HG02938 (cell line): ENCODE measurements at regions not wholly inside any gene's neighbourhood (a gene's known extent, or its start where the extent isn't known, plus 50 kb on each side); places are given as distances from the start of the nearest gene placed in this dataset.
"Not testable (repeated sequence)": the region's sequence is repeated elsewhere in the genome, so short reads cannot be mapped to it uniquely, and the experiment has no call there.

ENCODE experiments used
- ATAC-seq: cut with Tn5 transposase; IDR thresholded peaks from one replicate; pipeline ENCODE4 v1.9.1; 2021; ENCODE audit warnings: mild to moderate bottlenecking, moderate library complexity; ENCODE audit not compliant: unreplicated experiment

DNA sequence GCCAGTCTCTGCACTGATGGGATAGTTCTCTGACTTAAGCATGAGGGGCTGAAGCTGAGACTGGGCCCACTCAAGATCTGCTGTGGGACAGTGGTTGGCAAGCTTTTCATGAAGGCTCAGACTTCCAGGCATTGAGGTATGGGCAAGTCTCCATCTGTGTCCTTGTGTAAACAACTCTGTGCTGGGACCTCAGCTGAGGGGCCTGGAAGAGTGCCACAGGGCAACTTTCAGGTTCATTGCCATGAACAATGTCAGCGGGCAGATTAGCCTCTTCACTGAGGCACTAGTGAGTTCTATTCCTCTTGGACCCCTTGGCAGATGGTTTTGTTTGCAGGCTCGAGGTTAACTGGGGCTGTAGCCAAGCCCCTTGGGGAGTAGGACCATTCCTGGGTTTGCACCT is 127.1 kb downstream of the MRPS30 start:
- ATAC-seq = no peak

- no peak for ATAC-seq
Observed at GRCh38 chr5:44942524-44943001, 133.8 kb downstream of the MRPS30 start.

- no peak for ATAC-seq
Observed at GRCh38 chr5:44943647-44944046, 134.9 kb downstream of the MRPS30 start.

DNA sequence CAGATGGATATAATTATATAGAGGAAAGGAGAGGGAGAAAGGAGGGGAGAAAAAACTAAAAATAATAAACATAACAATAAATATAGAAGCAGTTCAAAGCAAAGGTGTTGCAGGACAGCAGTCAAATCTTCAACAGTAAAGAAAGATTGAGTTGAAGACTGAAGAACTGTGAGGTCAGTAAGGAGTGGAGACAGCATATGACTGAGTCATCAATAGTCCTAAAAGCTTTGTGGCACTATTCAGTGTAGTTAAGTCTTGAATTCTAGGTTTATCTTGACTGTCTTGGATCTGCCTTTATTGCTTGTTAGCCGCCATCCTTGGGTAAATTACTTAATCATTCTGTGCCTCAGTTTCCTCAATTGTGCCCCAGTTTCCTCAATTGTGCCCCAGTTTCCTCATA is 137.0 kb downstream of the MRPS30 start:
- ATAC-seq = no peak

GRCh38 chr5:44949687-44950086 is 140.9 kb downstream of the MRPS30 start:
- no peak for ATAC-seq

GRCh38 chr5:44951371-44951770 is 142.6 kb downstream of the MRPS30 start:
- no peak for ATAC-seq

- ATAC-seq = peak; percentile 79
Observed at GRCh38 chr5:44952376-44952775, 143.6 kb downstream of the MRPS30 start.

GRCh38 chr5:44953078-44953477 is 144.3 kb downstream of the MRPS30 start:
- ATAC-seq = no peak

DNA sequence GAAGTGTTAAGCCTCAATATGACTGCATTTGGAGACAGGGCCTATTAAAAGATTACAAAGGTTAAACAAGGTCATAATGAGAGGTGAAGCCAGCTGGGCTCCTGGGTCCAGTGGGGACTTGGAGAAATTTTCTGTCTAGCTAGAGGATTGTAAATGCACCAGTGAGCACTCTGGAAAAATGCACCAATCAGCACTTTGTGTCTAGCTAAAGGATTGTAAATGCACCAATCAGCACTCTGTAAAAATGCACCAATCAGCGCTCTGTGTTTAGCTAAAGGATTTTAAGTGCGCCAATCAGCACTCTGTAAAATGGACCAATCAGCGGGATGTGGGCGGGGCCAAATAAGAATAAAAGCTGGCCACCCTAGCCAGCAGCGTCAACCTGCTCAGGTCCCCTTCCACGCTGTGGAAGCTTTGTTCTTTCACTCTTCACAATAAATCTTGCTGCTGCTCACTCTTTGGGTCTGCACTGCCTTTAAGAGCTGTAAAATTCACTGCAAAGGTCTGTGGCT is 150.3 kb downstream of the MRPS30 start:
- ATAC-seq = not testable (repeated sequence)

GRCh38 chr5:44969825-44970224 is 161.1 kb downstream of the MRPS30 start:
- ATAC-seq = no peak

DNA sequence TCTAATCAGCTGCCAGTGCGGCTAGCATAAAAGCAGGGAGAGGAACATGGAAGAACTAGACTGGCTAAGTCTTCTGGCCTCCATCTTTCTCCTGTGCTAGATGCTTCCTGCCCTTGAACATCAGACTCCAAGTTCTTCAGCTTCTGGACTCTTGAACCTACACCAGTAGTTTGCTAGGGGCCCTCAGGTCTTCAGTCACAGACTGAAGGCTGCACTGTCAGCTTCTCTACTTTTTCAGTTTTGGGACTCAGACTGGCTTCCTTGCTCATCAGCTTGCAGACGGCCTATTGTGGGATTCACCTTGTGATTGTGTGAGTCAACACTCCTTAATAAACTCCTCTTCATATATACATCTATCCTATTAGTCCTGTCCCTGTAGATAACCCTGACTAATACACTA is 162.2 kb downstream of the MRPS30 start:
- not testable (repeated sequence) for ATAC-seq

GRCh38 chr5:44974813-44975212 is 166.1 kb downstream of the MRPS30 start:
- ATAC-seq = no peak

DNA sequence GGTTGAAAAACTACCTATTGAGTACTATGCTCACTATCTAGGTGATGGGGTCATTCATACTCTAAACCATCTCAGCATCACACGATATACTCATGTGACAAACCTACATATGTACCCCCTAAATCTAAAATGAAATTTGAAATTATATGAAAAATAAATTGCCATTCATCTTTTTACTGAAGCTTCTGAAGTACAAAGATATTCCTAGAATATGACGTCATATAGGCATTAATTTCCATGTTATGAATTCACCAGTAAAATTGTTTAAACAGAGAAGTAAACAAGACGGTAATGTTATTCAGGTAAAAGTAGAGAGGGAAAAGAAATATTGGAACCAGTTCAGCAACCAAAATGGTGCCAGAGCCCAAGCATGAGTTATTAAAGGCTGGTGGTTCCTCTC is 173.0 kb downstream of the MRPS30 start:
- no peak for ATAC-seq

GRCh38 chr5:44983006-44983405 is 174.3 kb downstream of the MRPS30 start:
- no peak for ATAC-seq

GRCh38 chr5:44987026-44987425 is 178.3 kb downstream of the MRPS30 start:
- ATAC-seq = no peak

DNA sequence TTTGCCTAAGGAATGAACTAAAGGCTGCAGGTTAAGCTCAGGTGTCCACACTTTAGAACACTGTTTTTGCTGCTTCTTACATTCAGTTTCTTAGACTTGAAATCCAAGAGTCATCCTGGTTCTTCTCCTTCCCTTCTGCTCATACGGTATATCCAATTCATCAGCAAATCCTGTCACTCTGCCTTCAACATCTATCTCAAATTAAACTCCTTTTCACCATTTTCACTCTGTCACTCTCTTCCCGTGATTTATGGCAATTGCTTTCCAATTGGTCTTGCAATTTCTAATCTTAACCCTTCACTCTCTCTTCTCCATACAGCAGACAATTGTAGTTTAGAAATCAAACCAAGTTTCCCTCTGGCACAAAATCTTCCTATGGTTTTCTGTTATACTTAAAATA is 182.9 kb downstream of the MRPS30 start:
- ATAC-seq = no peak

GRCh38 chr5:44993286-44993685 is 184.5 kb downstream of the MRPS30 start:
- no peak for ATAC-seq

GRCh38 chr5:44997506-44997905 is 188.8 kb downstream of the MRPS30 start:
- no peak for ATAC-seq

GRCh38 chr5:45007102-45007501 is 198.4 kb downstream of the MRPS30 start:
- ATAC-seq = not testable (repeated sequence)

GRCh38 chr5:45017568-45017967 is 208.8 kb downstream of the MRPS30 start:
- ATAC-seq = no peak

GRCh38 chr5:45029553-45029952 is 220.8 kb downstream of the MRPS30 start:
- ATAC-seq = no peak

DNA sequence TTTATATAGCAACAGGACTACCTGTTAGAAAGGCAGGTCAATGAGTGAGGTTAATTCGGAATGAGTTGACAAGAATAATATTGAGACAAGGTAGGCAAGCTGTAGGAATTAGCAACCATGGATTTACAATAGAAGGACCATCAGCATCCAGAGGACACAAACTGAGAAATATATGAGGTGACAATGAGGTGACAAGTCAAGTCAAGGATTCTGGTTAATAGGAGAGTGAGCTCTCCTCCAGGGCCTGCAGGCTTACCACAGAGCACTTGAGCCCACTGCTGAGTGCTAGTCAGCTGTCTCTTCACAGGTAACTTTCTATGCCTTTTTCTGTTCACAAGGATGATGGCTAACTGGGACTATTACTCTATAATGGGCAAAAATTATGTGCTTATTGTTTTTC is 227.2 kb downstream of the MRPS30 start:
- no peak for ATAC-seq

GRCh38 chr5:45037927-45038326 is 229.2 kb downstream of the MRPS30 start:
- no peak for ATAC-seq
